ENCODE measurements at regions not wholly inside any gene's neighbourhood (a gene's known extent, or its start where the extent isn't known, plus 50 kb on each side); places are given as distances from the start of the nearest gene placed in this dataset.

- TF ChIP-seq CTCF (IDR thresholded peaks at IDR 0.05; ENCODE audit: insufficient read depth, low read length), result no peak
- DNase-seq (ENCODE audit: low read depth), result no peak
- no peak overlapping the region for H3K4me3 ChIP-seq (ENCODE audit: low read depth, low read length)
Observed at GRCh38 chr6:104537180-104537579, 322.5 kb downstream of the HACE1 start.

- H3K4me3 ChIP-seq (ENCODE audit: low read depth, low read length), result no peak overlapping the region
- no peak for TF ChIP-seq CTCF (IDR thresholded peaks at IDR 0.05; ENCODE audit: insufficient read depth, low read length)
- no peak for DNase-seq (ENCODE audit: low read depth)
Observed at GRCh38 chr6:104532462-104532861, 327.3 kb downstream of the HACE1 start.

- TF ChIP-seq CTCF (IDR thresholded peaks at IDR 0.05; ENCODE audit: insufficient read depth, low read length), result no peak
- no peak for DNase-seq (ENCODE audit: low read depth)
- no peak overlapping the region for H3K4me3 ChIP-seq (ENCODE audit: low read depth, low read length)
Observed at GRCh38 chr6:104531646-104532045, 328.1 kb downstream of the HACE1 start.

GRCh38 chr6:104527761-104528415 is 331.8 kb downstream of the HACE1 start:
- DNase-seq (ENCODE audit: low read depth), result peak; percentile 45
- TF ChIP-seq CTCF (IDR thresholded peaks at IDR 0.05; ENCODE audit: insufficient read depth, low read length), result peak; percentile 35
- H3K4me3 ChIP-seq (ENCODE audit: low read depth, low read length), result no peak overlapping the region

GRCh38 chr6:104527311-104527710 is 332.4 kb downstream of the HACE1 start:
- no peak for DNase-seq (ENCODE audit: low read depth)
- TF ChIP-seq CTCF (IDR thresholded peaks at IDR 0.05; ENCODE audit: insufficient read depth, low read length), result no peak
- no peak overlapping the region for H3K4me3 ChIP-seq (ENCODE audit: low read depth, low read length)

GRCh38 chr6:104526376-104526775 is 333.3 kb downstream of the HACE1 start:
- no peak for TF ChIP-seq CTCF (IDR thresholded peaks at IDR 0.05; ENCODE audit: insufficient read depth, low read length)
- DNase-seq (ENCODE audit: low read depth), result peak; percentile 5

More at GRCh38 chr6:104526376-104526775, 333.3 kb downstream of the HACE1 start:
- H3K4me3 ChIP-seq (ENCODE audit: low read depth, low read length), result no peak overlapping the region
